OCI-LY7 (cell line): ENCODE measurements at regions not wholly inside any gene's neighbourhood (a gene's known extent, or its start where the extent isn't known, plus 50 kb on each side); places are given as distances from the start of the nearest gene placed in this dataset.

ENCODE experiments used
- CTCF ChIP-seq: fragments of 200-600 bp; sonication (generic); conservative IDR thresholded peaks from 2 replicates; pipeline ENCODE4 v1.5.1; 2014; ENCODE audit warnings: mild to moderate bottlenecking, antibody characterized with exemption, low read length, moderate library complexity, mixed read lengths
- EZH2phosphoT487 ChIP-seq: fragments of 200-600 bp; sonication (generic); IDR thresholded peaks from 2 replicates; pipeline ENCODE4 v1.6.1; 2018; ENCODE audit warnings: low read depth, borderline replicate concordance, mild to moderate bottlenecking, mixed run types, antibody characterized with exemption, low read length, moderate library complexity, mixed read lengths

- no peak for TF ChIP-seq CTCF
- TF ChIP-seq EZH2phosphoT487, result no peak
Observed at GRCh38 chr4:101600287-101600686, 190.2 kb upstream of the BANK1 start.
